ENCODE measurements at regions not wholly inside any gene's neighbourhood (a gene's known extent, or its start where the extent isn't known, plus 50 kb on each side); places are given as distances from the start of the nearest gene placed in this dataset.
"Not testable (repeated sequence)": the region's sequence is repeated elsewhere in the genome, so short reads cannot be mapped to it uniquely, and the experiment has no call there.

DNA sequence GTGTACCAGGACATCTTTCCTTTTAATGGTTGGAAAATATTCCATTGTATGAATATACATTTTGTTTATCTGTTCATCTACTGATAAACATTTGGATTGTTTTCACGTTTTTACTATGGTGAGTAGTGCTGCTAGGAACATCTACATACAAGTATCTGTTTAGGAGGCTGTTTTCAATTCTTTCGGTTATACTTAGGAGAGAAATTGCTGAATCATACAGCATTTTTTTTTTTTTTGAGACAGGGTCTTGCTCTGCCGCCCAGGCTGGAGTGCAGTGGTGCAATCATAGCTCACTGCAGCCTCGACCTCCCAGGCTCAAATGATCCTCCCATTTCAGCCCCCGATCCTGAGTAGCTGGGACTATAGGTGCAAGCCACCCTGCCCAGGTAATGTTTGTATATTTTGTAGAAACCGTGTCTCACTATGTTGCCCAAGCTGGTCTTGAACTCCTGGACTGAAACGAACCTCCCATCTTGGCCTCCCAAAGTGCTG is 122.9 kb downstream of the CRLF3 start:
- no peak overlapping the region for H3K4me2 ChIP-seq (ENCODE audit: low read depth, low read length, poor library complexity, severe bottlenecking)
- H3K36me3 ChIP-seq (ENCODE audit: low read length), result no peaks in the 10 kb centered on the region
- H3K4me3 ChIP-seq (ENCODE audit: insufficient read depth, low read length, poor library complexity, severe bottlenecking), result no peak overlapping the region
- H3K9ac ChIP-seq (ENCODE audit: low read length), result no peak overlapping the region
- H3K9me3 ChIP-seq (ENCODE audit: insufficient read depth, low read length), result no peaks in the 10 kb centered on the region
- H3K79me2 ChIP-seq (ENCODE audit: insufficient read depth, low read length), result no peaks in the 10 kb centered on the region
- no peak overlapping the region for H3K27ac ChIP-seq (ENCODE audit: low read depth, low read length)
- no peak for TF ChIP-seq EZH2phosphoT487 (conservative IDR thresholded peaks at IDR 0.05; ENCODE audit: low read length)
- H4K20me1 ChIP-seq (ENCODE audit: low read depth, low read length), result no peaks in the 10 kb centered on the region
- H3K9me2 ChIP-seq (replicated peaks; ENCODE audit: insufficient read depth, low read length), result no peaks in the 10 kb centered on the region
- no peak overlapping the region for H2AFZ ChIP-seq (ENCODE audit: low read depth, low read length, severe bottlenecking)
- no peaks in the 10 kb centered on the region for H3K27me3 ChIP-seq (ENCODE audit: low read length)
- H3F3A ChIP-seq (ENCODE audit: insufficient read depth), result no peaks in the 10 kb centered on the region

DNA sequence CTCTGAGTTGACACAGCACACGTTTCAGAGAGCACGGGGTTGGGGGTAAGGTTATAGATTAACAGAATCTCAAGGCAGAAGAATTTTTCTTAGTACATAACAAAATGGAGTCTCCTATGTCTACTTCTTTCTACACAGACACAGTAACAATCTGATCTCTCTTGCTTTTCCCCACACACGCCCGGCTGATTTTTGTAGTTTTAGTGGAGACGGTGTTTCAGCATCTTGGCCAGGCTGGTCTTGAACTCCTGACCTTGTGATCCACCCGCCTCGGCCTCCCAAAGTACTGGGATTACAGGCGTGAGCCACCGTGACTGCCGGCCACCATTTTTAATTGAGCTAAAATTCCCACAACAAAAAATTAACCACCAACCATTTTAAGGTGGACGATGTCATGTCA is 123.7 kb downstream of the CRLF3 start:
- H3K9me3 ChIP-seq (ENCODE audit: insufficient read depth, low read length); H3K9me2 ChIP-seq (replicated peaks; ENCODE audit: insufficient read depth, low read length); H3K36me3 ChIP-seq (ENCODE audit: low read length); H3K4me2 ChIP-seq (ENCODE audit: low read depth, low read length, poor library complexity, severe bottlenecking); H3K27ac ChIP-seq (ENCODE audit: low read depth, low read length); H4K20me1 ChIP-seq (ENCODE audit: low read depth, low read length); H2AFZ ChIP-seq (ENCODE audit: low read depth, low read length, severe bottlenecking); H3K4me3 ChIP-seq (ENCODE audit: insufficient read depth, low read length, poor library complexity, severe bottlenecking); H3K79me2 ChIP-seq (ENCODE audit: insufficient read depth, low read length); H3K9ac ChIP-seq (ENCODE audit: low read length); H3K27me3 ChIP-seq (ENCODE audit: low read length); H3F3A ChIP-seq (ENCODE audit: insufficient read depth): not testable (repeated sequence)

DNA sequence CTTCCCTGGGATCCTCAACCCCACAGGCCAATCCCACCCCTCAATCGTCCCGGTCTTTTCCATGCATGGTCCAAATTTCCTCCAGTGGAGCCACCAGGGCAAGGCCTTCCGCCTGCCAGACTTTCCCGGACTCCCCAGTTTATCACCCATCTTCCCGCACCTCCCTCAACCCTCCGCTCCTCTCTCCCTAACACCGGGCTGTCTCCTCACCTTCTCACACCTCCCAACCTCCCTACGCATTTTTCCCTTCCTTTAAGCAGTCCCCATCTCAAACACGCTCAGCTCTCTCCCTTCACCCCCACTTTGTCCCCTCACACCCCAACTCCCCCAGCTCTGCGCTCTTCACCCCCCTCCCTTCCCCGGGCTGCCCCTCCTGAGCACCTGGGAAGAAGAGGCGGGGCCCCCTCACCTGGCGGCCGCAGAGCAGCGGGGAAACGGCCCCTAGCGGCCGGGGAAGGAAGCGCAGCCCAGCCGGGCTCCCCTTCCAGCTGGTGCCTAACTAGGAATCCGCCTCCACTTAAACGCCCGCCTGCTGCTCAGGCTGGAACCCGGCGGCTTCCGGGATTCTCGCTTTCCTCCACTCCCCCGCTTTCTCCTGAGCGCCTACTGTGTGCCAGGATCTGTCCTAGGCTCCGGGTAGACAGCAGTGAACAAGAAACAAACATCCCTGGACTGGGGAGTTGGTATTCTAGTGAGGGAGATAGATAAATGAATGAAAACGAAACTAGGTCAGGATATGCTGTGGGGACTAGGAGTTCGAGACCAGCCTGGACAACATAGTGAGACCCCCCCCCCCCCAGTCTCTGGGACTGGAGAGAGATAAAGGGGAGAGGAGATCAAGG is 126.7 kb downstream of the CRLF3 start:
- peak overlapping the region; percentile 56 for H3K4me2 ChIP-seq (ENCODE audit: low read depth, low read length, poor library complexity, severe bottlenecking)
- H3K27me3 ChIP-seq (ENCODE audit: low read length); H3K79me2 ChIP-seq (ENCODE audit: insufficient read depth, low read length); H2AFZ ChIP-seq (ENCODE audit: low read depth, low read length, severe bottlenecking); H3F3A ChIP-seq (ENCODE audit: insufficient read depth); H3K27ac ChIP-seq (ENCODE audit: low read depth, low read length); H3K9me3 ChIP-seq (ENCODE audit: insufficient read depth, low read length); H3K9me2 ChIP-seq (replicated peaks; ENCODE audit: insufficient read depth, low read length); H3K4me3 ChIP-seq (ENCODE audit: insufficient read depth, low read length, poor library complexity, severe bottlenecking); H4K20me1 ChIP-seq (ENCODE audit: low read depth, low read length); H3K36me3 ChIP-seq (ENCODE audit: low read length): not testable (repeated sequence)
- H3K9ac ChIP-seq (ENCODE audit: low read length), result 0 out of 2 replicates have a peak overlapping the region, but pooled peaks have one; percentile 8
- TF ChIP-seq, protein P1, sequence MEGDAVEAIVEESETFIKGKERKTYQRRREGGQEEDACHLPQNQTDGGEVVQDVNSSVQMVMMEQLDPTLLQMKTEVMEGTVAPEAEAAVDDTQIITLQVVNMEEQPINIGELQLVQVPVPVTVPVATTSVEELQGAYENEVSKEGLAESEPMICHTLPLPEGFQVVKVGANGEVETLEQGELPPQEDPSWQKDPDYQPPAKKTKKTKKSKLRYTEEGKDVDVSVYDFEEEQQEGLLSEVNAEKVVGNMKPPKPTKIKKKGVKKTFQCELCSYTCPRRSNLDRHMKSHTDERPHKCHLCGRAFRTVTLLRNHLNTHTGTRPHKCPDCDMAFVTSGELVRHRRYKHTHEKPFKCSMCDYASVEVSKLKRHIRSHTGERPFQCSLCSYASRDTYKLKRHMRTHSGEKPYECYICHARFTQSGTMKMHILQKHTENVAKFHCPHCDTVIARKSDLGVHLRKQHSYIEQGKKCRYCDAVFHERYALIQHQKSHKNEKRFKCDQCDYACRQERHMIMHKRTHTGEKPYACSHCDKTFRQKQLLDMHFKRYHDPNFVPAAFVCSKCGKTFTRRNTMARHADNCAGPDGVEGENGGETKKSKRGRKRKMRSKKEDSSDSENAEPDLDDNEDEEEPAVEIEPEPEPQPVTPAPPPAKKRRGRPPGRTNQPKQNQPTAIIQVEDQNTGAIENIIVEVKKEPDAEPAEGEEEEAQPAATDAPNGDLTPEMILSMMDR (IDR thresholded peaks at IDR 0.05; ENCODE audit: insufficient read depth, low read length, poor library complexity, severe bottlenecking), result peak; percentile 78

DNA sequence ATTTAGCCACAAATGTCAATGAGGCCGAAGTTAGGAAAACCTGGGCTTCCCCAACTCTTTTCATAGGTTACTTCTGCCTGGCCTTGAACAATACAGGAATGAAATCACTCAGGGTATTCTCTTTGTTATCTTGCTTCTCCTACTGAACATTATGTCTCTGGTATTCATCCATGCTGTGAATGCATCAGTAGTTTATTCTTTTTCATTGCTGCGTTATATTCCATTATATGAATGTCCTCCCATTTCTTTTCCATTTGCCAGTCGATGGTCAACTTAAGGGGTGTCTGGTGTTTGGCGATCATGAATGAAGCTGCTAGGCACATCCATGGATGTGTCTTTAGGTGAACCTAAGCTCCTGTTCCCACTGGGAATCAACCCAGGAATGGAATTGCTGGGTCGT is 128.3 kb downstream of the CRLF3 start:
- no peak overlapping the region for H3K4me2 ChIP-seq (ENCODE audit: low read depth, low read length, poor library complexity, severe bottlenecking)
- H3K27me3 ChIP-seq (ENCODE audit: low read length), result no peaks in the 10 kb centered on the region
- H3K79me2 ChIP-seq (ENCODE audit: insufficient read depth, low read length), result no peaks in the 10 kb centered on the region
- H3K27ac ChIP-seq (ENCODE audit: low read depth, low read length), result no peak overlapping the region
- no peak overlapping the region for H3K4me3 ChIP-seq (ENCODE audit: insufficient read depth, low read length, poor library complexity, severe bottlenecking)
- no peak for TF ChIP-seq EZH2phosphoT487 (conservative IDR thresholded peaks at IDR 0.05; ENCODE audit: low read length)
- TF ChIP-seq, protein P1 (IDR thresholded peaks at IDR 0.05; ENCODE audit: insufficient read depth, low read length, poor library complexity, severe bottlenecking), result no peak
- no peak overlapping the region for H3K9ac ChIP-seq (ENCODE audit: low read length)
- no peaks in the 10 kb centered on the region for H3K9me3 ChIP-seq (ENCODE audit: insufficient read depth, low read length)
- no peaks in the 10 kb centered on the region for H4K20me1 ChIP-seq (ENCODE audit: low read depth, low read length)
- H3F3A ChIP-seq (ENCODE audit: insufficient read depth), result no peaks in the 10 kb centered on the region
- no peak overlapping the region for H2AFZ ChIP-seq (ENCODE audit: low read depth, low read length, severe bottlenecking)
- H3K36me3 ChIP-seq (ENCODE audit: low read length), result no peaks in the 10 kb centered on the region
- no peaks in the 10 kb centered on the region for H3K9me2 ChIP-seq (replicated peaks; ENCODE audit: insufficient read depth, low read length)

DNA sequence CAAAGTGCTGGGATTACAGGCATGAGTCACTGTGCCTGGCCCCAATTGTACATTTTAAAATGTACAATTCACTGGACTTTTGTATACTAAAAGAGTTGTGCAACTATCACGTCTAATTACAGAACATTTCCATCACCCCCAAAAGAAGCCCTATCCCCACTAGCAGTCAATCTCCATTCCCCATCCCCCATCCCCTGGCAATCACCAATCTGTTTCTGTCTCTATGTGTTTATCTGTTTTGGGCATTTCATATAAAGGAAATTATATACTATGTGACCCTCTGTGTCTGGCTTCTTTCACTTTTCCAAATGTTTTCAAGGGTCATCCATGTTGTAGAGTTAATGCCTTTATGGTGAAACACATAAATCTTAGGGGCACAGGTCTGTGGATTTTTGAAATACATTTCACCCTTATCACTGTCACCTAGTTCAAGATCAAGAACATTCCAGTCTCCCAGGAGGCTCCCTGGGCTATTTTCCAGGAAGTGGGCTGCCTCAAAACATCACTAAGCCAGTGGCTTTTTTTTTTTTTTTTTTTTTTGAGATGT is 129.2 kb downstream of the CRLF3 start:
- H3K36me3 ChIP-seq (ENCODE audit: low read length); H3K9me3 ChIP-seq (ENCODE audit: insufficient read depth, low read length); H3K9ac ChIP-seq (ENCODE audit: low read length); H3K27ac ChIP-seq (ENCODE audit: low read depth, low read length); H3K4me3 ChIP-seq (ENCODE audit: insufficient read depth, low read length, poor library complexity, severe bottlenecking); H3K4me2 ChIP-seq (ENCODE audit: low read depth, low read length, poor library complexity, severe bottlenecking); H2AFZ ChIP-seq (ENCODE audit: low read depth, low read length, severe bottlenecking); H3K27me3 ChIP-seq (ENCODE audit: low read length); H3K79me2 ChIP-seq (ENCODE audit: insufficient read depth, low read length); H3F3A ChIP-seq (ENCODE audit: insufficient read depth); H4K20me1 ChIP-seq (ENCODE audit: low read depth, low read length); H3K9me2 ChIP-seq (replicated peaks; ENCODE audit: insufficient read depth, low read length): not testable (repeated sequence)
